HG03280 (cell line): ENCODE measurements at regions not wholly inside any gene's neighbourhood (a gene's known extent, or its start where the extent isn't known, plus 50 kb on each side); places are given as distances from the start of the nearest gene placed in this dataset.

Source experiments
- ATAC-seq: cut with Tn5 transposase; IDR thresholded peaks from one replicate; pipeline ENCODE4 v1.9.1; 2021; ENCODE audit warnings: mild to moderate bottlenecking, moderate library complexity; ENCODE audit not compliant: unreplicated experiment

- ATAC-seq, result no peak
These were observed 203.0 kb upstream of the CD96 start for GRCh38 chr3:111339017-111339416.

- ATAC-seq, result no peak
These were observed 190.7 kb upstream of the CD96 start for GRCh38 chr3:111351334-111351733.

- ATAC-seq, result no peak
These were observed 189.4 kb upstream of the CD96 start for GRCh38 chr3:111352585-111352984.

- ATAC-seq, result no peak
These were observed 182.6 kb upstream of the CD96 start for GRCh38 chr3:111359261-111360030.

GRCh38 chr3:111362381-111363009 is 179.5 kb upstream of the CD96 start:
- ATAC-seq, result no peak

GRCh38 chr3:111366515-111366914 is 175.5 kb upstream of the CD96 start:
- no peak for ATAC-seq

- no peak for ATAC-seq
These were observed 173.9 kb upstream of the CD96 start for GRCh38 chr3:111368056-111368455.

- no peak for ATAC-seq
These were observed 172.0 kb upstream of the CD96 start for GRCh38 chr3:111369958-111370357.

- no peak for ATAC-seq
These were observed 168.8 kb upstream of the CD96 start for GRCh38 chr3:111373239-111373638.

- no peak for ATAC-seq
These were observed 168.1 kb upstream of the CD96 start for GRCh38 chr3:111373861-111374260.

GRCh38 chr3:111385971-111386495 is 156.0 kb upstream of the CD96 start:
- ATAC-seq, result no peak

- ATAC-seq, result no peak
These were observed 149.1 kb upstream of the CD96 start for GRCh38 chr3:111392894-111393398.

GRCh38 chr3:111412656-111413055 is 129.3 kb upstream of the CD96 start:
- no peak for ATAC-seq

- ATAC-seq, result no peak
These were observed 127.5 kb upstream of the CD96 start for GRCh38 chr3:111414531-111414930.

GRCh38 chr3:111415018-111415417 is 127.0 kb upstream of the CD96 start:
- ATAC-seq, result no peak

- ATAC-seq, result no peak
These were observed 123.6 kb upstream of the CD96 start for GRCh38 chr3:111418391-111418790.

- no peak for ATAC-seq
These were observed 113.7 kb upstream of the CD96 start for GRCh38 chr3:111428301-111428700.

- ATAC-seq, result no peak
These were observed 106.9 kb upstream of the CD96 start for GRCh38 chr3:111434941-111435622.

- ATAC-seq, result no peak
These were observed 103.7 kb upstream of the CD96 start for GRCh38 chr3:111438283-111438682.

GRCh38 chr3:111454551-111454950 is 87.4 kb upstream of the CD96 start:
- no peak for ATAC-seq

- ATAC-seq, result no peak
These were observed 76.8 kb upstream of the CD96 start for GRCh38 chr3:111465081-111465670.
